ENCODE measurements at regions not wholly inside any gene's neighbourhood (a gene's known extent, or its start where the extent isn't known, plus 50 kb on each side); places are given as distances from the start of the nearest gene placed in this dataset.

DNA sequence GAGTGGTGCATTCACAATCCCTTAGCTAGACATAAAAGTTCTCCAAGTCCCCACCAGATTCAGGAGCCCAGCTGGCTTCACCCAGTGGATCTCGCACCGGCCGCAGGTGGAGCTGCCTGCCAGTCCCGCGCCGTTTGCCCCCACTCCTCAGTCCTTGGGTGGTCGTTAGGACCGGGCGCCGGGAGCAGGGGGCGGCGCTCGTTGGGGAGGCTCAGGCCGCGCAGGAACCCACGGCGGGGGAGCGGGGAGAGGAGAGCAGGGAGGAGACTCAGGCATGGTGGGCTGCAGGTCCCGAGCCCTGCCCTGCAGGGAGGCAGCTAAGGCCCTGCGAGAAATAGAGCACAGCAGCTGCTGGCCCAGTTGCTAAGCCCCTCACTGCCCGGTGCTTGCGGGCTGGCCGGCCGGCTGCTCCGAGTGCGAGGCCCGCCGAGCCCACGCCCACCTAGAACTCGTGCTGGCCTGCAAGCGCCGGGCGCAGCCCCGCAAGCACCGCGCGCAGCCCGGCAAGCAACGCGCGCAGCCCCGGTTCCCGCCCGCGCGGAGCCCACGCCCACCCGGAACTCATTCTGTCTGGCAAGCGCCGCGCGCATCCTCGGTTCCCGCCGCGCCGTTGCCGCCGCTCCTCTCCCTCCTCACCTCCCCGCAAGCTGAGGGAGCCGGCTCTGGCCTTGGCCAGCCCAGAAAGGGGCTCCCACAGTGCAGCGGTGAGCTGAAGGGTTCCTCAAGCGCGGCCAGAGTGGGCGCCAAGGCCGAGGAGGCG is 153.5 kb downstream of the SLC7A11 start (continued):
- TF ChIP-seq, protein P1, sequence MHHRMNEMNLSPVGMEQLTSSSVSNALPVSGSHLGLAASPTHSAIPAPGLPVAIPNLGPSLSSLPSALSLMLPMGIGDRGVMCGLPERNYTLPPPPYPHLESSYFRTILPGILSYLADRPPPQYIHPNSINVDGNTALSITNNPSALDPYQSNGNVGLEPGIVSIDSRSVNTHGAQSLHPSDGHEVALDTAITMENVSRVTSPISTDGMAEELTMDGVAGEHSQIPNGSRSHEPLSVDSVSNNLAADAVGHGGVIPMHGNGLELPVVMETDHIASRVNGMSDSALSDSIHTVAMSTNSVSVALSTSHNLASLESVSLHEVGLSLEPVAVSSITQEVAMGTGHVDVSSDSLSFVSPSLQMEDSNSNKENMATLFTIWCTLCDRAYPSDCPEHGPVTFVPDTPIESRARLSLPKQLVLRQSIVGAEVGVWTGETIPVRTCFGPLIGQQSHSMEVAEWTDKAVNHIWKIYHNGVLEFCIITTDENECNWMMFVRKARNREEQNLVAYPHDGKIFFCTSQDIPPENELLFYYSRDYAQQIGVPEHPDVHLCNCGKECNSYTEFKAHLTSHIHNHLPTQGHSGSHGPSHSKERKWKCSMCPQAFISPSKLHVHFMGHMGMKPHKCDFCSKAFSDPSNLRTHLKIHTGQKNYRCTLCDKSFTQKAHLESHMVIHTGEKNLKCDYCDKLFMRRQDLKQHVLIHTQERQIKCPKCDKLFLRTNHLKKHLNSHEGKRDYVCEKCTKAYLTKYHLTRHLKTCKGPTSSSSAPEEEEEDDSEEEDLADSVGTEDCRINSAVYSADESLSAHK (tag by site-specific recombination; IDR thresholded peaks at IDR 0.05), result no peak
- no peak for TF ChIP-seq ZNF366 (tag by site-specific recombination; conservative IDR thresholded peaks at IDR 0.05)
- TF ChIP-seq ZNF211 (tag by site-specific recombination; IDR thresholded peaks at IDR 0.05; ENCODE audit: low read depth), result no peak

DNA sequence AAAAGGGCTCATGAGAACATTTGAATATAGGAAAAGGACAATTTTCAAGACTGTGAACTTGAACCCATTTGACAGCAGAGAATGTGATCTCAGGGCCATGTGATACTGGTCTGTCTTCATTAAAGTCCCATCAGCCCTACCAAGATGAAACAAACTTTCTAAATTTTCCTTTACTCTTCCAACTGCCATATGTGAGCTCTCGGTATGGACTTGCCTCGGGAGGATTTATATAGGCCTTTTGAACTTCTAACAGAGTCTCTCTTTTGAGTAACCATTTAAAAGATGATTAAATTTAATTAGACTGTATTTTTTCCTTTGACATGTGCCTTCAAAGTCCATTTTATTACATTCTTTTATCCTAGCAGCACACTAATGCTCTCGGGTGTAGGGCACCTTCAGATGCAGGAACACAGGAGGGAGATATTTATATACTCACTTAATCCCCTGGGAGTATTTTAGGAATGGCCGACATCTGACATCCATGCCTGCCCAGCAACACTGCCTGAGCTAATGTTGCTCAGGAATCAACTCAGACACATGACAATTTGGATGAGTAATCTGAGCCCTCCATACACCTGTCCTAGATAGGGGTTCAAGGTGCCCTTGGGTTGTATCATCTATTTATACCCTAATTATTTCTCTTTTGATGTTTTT is 155.0 kb downstream of the SLC7A11 start:
- no peaks in the 10 kb centered on the region for H3K9me3 ChIP-seq (ENCODE audit: control insufficient read depth, insufficient read depth, low read depth, low read length)
- ChIA-PET POLR2A (no interaction called here), CTCF (interaction anchor here (1.1 to 1.3 kb wide), 2 partner anchors 52 to 267 kb away, joined by 3 to 4 read pairs; no protein-coding TSS in a partner anchor)

DNA sequence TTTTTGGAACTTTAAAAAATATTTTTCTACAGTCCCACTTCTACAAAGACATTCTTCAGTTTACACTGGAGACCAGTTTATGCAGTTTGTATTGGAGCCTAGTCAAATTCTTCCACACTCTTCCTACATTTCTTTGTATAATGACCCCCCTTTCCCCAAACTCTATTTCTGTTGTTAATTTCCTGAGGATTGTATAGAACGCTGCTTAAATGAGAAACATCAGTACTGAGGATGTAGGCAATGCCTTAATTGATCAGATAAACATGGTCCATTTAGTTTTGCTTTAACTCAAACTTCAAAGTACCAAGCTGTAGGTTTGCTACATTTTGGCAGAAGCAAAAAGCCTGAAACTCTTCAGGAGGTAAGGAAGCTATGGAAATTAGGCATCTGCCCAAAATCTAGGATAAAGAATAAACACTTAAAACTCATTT is 155.5 kb downstream of the SLC7A11 start:
- TF ChIP-seq BCL11B (tag by site-specific recombination; IDR thresholded peaks at IDR 0.05; ENCODE audit: low read depth), result no peak
- H3K4me1 ChIP-seq (ENCODE audit: control insufficient read depth, insufficient read depth, low read length), result no peaks in the 10 kb centered on the region
- H3K36me3 ChIP-seq (ENCODE audit: control insufficient read depth in 2 of 2, insufficient read depth in 1 of 2, low read length in 2 of 2), result no peaks in the 10 kb centered on the region
- no peak overlapping the region for H3K4me3 ChIP-seq (ENCODE audit: low read depth, low read length)
- no peak overlapping the region for H3K27ac ChIP-seq (ENCODE audit: extremely low read depth, low read depth, low read length)
- ChIA-PET CTCF (interaction anchor here (1.3 kb wide), 1 partner anchor 266 kb away, joined by 3 read pairs; no protein-coding TSS in a partner anchor), POLR2A (no interaction called here)
- H3K9me3 ChIP-seq (ENCODE audit: control insufficient read depth, insufficient read depth, low read depth, low read length), result no peaks in the 10 kb centered on the region

More for the DNA sequence above, 155.0 kb downstream of the SLC7A11 start:
- Histone ChIP-seq H3K4me1 (ENCODE audit: control insufficient read depth, insufficient read depth, low read length) (no peaks in the 10 kb centered on the region), H3K4me3 (ENCODE audit: low read depth, low read length) (no peak overlapping the region), H3K36me3 (ENCODE audit: control insufficient read depth in 2 of 2, insufficient read depth in 1 of 2, low read length in 2 of 2) (no peaks in the 10 kb centered on the region), H3K27ac (ENCODE audit: extremely low read depth, low read depth, low read length) (no peak overlapping the region)
- TF ChIP-seq RBAK (tag by site-specific recombination; IDR thresholded peaks at IDR 0.05) (no peak), ZNF701 (tag by site-specific recombination; IDR thresholded peaks at IDR 0.05) (no peak), GLI4 (tag by site-specific recombination; IDR thresholded peaks at IDR 0.05) (no peak), KLF1 (tag by site-specific recombination; IDR thresholded peaks at IDR 0.05) (no peak)
- TF ChIP-seq, protein P2, sequence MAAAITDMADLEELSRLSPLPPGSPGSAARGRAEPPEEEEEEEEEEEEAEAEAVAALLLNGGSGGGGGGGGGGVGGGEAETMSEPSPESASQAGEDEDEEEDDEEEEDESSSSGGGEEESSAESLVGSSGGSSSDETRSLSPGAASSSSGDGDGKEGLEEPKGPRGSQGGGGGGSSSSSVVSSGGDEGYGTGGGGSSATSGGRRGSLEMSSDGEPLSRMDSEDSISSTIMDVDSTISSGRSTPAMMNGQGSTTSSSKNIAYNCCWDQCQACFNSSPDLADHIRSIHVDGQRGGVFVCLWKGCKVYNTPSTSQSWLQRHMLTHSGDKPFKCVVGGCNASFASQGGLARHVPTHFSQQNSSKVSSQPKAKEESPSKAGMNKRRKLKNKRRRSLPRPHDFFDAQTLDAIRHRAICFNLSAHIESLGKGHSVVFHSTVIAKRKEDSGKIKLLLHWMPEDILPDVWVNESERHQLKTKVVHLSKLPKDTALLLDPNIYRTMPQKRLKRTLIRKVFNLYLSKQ (tag by site-specific recombination; IDR thresholded peaks at IDR 0.05; ENCODE audit: borderline replicate concordance), result no peak
- TF ChIP-seq, protein P3, sequence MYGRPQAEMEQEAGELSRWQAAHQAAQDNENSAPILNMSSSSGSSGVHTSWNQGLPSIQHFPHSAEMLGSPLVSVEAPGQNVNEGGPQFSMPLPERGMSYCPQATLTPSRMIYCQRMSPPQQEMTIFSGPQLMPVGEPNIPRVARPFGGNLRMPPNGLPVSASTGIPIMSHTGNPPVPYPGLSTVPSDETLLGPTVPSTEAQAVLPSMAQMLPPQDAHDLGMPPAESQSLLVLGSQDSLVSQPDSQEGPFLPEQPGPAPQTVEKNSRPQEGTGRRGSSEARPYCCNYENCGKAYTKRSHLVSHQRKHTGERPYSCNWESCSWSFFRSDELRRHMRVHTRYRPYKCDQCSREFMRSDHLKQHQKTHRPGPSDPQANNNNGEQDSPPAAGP (tag by site-specific recombination; IDR thresholded peaks at IDR 0.05), result no peak

DNA sequence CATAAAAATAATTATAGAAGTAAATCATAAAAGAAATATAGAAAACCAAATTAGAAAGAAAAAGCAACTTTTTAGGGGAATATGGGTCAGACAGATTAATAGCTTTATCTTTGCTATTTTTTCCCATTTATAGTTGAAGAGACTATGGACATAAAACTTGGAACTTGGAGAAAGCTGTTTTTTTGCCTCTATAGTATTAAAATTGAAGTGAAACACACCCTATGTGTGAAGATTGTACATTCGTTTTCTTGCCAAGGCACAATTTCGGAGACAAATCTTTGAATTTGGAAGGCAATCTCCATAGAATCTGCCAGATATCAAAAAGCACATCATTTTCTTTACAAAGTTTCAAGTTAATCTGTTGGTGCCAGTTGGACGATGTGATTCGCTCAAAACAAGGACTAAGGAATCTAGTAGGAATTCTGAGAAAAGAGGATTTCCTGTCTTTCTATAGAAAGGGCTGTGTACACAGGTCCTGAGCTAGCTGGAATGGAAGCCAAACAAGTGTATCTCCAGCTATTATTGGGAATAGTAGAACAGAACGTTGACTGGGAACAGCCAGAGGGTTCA is 156.3 kb downstream of the SLC7A11 start:
- CTCF ChIA-PET, result no interaction called here
- no peak overlapping the region for H3K4me3 ChIP-seq (ENCODE audit: low read depth, low read length)
- POLR2A ChIA-PET, result no interaction called here
- no peaks in the 10 kb centered on the region for H3K36me3 ChIP-seq (ENCODE audit: control insufficient read depth in 2 of 2, insufficient read depth in 1 of 2, low read length in 2 of 2)
- no peak overlapping the region for H3K27ac ChIP-seq (ENCODE audit: extremely low read depth, low read depth, low read length)
- H3K4me1 ChIP-seq (ENCODE audit: control insufficient read depth, insufficient read depth, low read length), result no peaks in the 10 kb centered on the region
- H3K9me3 ChIP-seq (ENCODE audit: control insufficient read depth, insufficient read depth, low read depth, low read length), result no peaks in the 10 kb centered on the region
- TF ChIP-seq ZNF211 (tag by site-specific recombination; IDR thresholded peaks at IDR 0.05; ENCODE audit: low read depth), result no peak
- TF ChIP-seq SP2 (tag by site-specific recombination; IDR thresholded peaks at IDR 0.05), result no peak
- no peak for TF ChIP-seq KLF1 (tag by site-specific recombination; IDR thresholded peaks at IDR 0.05)
- no peak for TF ChIP-seq ZFP3 (tag by site-specific recombination; IDR thresholded peaks at IDR 0.05; ENCODE audit: low read depth)
- TF ChIP-seq ZNF610 (tag by site-specific recombination; IDR thresholded peaks at IDR 0.05; ENCODE audit: borderline replicate concordance), result no peak
- no peak for TF ChIP-seq ZNF791 (tag by site-specific recombination; IDR thresholded peaks at IDR 0.05)
- TF ChIP-seq, protein P4, sequence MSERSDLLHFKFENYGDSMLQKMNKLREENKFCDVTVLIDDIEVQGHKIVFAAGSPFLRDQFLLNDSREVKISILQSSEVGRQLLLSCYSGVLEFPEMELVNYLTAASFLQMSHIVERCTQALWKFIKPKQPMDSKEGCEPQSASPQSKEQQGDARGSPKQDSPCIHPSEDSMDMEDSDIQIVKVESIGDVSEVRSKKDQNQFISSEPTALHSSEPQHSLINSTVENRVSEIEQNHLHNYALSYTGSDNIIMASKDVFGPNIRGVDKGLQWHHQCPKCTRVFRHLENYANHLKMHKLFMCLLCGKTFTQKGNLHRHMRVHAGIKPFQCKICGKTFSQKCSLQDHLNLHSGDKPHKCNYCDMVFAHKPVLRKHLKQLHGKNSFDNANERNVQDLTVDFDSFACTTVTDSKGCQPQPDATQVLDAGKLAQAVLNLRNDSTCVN (tag by site-specific recombination; optimal IDR thresholded peaks at IDR 0.05), result no peak
- TF ChIP-seq GLI4 (tag by site-specific recombination; IDR thresholded peaks at IDR 0.05), result no peak
- no peak for TF ChIP-seq ZNF239 (tag by site-specific recombination; IDR thresholded peaks at IDR 0.05)
- no peak for TF ChIP-seq TCF7L2 (IDR thresholded peaks at IDR 0.05; ENCODE audit: borderline replicate concordance, low read depth, low read length)
- TF ChIP-seq, protein P1 (tag by site-specific recombination; IDR thresholded peaks at IDR 0.05), result no peak
- TF ChIP-seq ZNF121 (tag by site-specific recombination; IDR thresholded peaks at IDR 0.05), result no peak

All from HEK293 (cell line).